Spleen (tissue), 7 donors: ENCODE measurements at regions not wholly inside any gene's neighbourhood (a gene's known extent, or its start where the extent isn't known, plus 50 kb on each side); places are given as distances from the start of the nearest gene placed in this dataset.

ENCODE experiments used
- POLR2A ChIP-seq, 3 donors: fragments of 450-650 bp; IDR thresholded peaks; one replicate each; pipeline ENCODE4 v1.5.1; 2017; ENCODE audit warnings: antibody characterized with exemption in 3 of 3, mild to moderate bottlenecking in 1 of 3
- POLR2AphosphoS5 ChIP-seq, 3 donors: sonication (generic); formaldehyde crosslinking; IDR thresholded peaks; one replicate each; pipeline ENCODE4 v1.5.1; 2017; ENCODE audit warnings: antibody characterized with exemption in 3 of 3
- TF ChIP-seq, protein P1 (sequence below), 11 experiments: fragments of 200-600 bp in 7 of 11; fragments of 450-650 bp in 4 of 11; sonication (generic) in 4 of 11; IDR thresholded peaks in 8 of 11; conservative IDR thresholded peaks in 3 of 11; 1 replicate in 7 of 11; 2 replicates in 4 of 11; pipeline versions ENCODE4 v1.4.0 to v1.8.0; 2016 to 2021; ENCODE audit warnings: antibody characterized with exemption in 11 of 11, inconsistent platforms in 4 of 11, mild to moderate bottlenecking in 1 of 11
- donor health status: DM: no; HTN: no; CAD: no; lungs with moderate emphysema.
- donor health status: DM: no; HTN: no; CAD: no.
- donor health status: DM: no; HTN: no; CAD: no.

DNA sequence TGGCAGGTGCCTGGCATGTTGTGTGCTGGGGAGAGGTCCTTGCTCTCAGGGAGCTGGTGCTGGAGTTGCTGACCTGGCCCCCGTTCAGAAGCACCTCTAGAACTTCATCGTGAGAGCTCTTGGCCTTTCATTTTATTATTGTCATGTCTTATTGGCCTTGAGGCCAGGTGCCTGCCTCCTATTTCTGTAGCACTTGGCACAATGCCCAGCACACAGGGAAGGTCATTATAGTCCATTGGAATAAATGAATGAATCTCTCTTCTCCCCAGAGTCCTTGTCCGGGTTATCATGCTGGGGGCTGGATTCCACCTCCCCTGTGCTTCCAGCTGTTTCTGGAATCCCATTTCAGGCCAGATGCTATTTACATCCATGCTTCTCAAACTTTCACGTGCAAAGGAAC, 169.2 kb downstream of the HAPSTR1 start:
- TF ChIP-seq, protein P1, sequence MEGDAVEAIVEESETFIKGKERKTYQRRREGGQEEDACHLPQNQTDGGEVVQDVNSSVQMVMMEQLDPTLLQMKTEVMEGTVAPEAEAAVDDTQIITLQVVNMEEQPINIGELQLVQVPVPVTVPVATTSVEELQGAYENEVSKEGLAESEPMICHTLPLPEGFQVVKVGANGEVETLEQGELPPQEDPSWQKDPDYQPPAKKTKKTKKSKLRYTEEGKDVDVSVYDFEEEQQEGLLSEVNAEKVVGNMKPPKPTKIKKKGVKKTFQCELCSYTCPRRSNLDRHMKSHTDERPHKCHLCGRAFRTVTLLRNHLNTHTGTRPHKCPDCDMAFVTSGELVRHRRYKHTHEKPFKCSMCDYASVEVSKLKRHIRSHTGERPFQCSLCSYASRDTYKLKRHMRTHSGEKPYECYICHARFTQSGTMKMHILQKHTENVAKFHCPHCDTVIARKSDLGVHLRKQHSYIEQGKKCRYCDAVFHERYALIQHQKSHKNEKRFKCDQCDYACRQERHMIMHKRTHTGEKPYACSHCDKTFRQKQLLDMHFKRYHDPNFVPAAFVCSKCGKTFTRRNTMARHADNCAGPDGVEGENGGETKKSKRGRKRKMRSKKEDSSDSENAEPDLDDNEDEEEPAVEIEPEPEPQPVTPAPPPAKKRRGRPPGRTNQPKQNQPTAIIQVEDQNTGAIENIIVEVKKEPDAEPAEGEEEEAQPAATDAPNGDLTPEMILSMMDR (IDR thresholded peaks at IDR 0.05 in 8 of 11, conservative IDR thresholded peaks at IDR 0.05 in 3 of 11): no peak
- TF ChIP-seq POLR2AphosphoS5 (IDR thresholded peaks at IDR 0.05) (no peak), POLR2A (IDR thresholded peaks at IDR 0.05) (no peak)
